ENCODE measurements at regions not wholly inside any gene's neighbourhood (a gene's known extent, or its start where the extent isn't known, plus 50 kb on each side); places are given as distances from the start of the nearest gene placed in this dataset.

GRCh38 chr5:115424446-115424845 lies 120.1 kb downstream of the FEM1C start:
- TF ChIP-seq POLR2AphosphoS5 (IDR thresholded peaks at IDR 0.05; ENCODE audit: low read depth, low read length) = no peak
- TF ChIP-seq POLR2A (IDR thresholded peaks at IDR 0.05; ENCODE audit: low read depth, low read length) = no peak
- TF ChIP-seq TAF1 (IDR thresholded peaks at IDR 0.05; ENCODE audit: borderline replicate concordance, low read depth, low read length) = no peak

All from GM12892 (cell line).